HCT116 (cell line): ENCODE measurements at regions not wholly inside any gene's neighbourhood (a gene's known extent, or its start where the extent isn't known, plus 50 kb on each side); places are given as distances from the start of the nearest gene placed in this dataset.

ENCODE experiments used
- ELF1 ChIP-seq: IDR thresholded peaks from 2 replicates; pipeline ENCODE4 v1.6.1; 2012; ENCODE audit warnings: low read depth, borderline replicate concordance
- EZH2 ChIP-seq: fragments of 200-600 bp; sonication (generic); IDR thresholded peaks from 2 replicates; pipeline ENCODE4 v1.6.1; 2017; ENCODE audit warnings: antibody characterized with exemption, mixed run types
- JUND ChIP-seq: IDR thresholded peaks from 2 replicates; pipeline ENCODE4 v1.6.1; 2012
- POLR2A ChIP-seq: IDR thresholded peaks from 2 replicates; pipeline ENCODE4 v1.7.0; 2011; ENCODE audit warnings: borderline replicate concordance; ENCODE audit not compliant: insufficient read depth, insufficient read length; ENCODE audit errors: extremely low read depth
- POLR2AphosphoS5 ChIP-seq: IDR thresholded peaks from 2 replicates; pipeline ENCODE4 v1.6.1; 2011; ENCODE audit warnings: mild to moderate bottlenecking, low read depth, low read length, moderate library complexity
- SIN3A ChIP-seq: IDR thresholded peaks from 2 replicates; pipeline ENCODE4 v1.6.1; 2012; ENCODE audit warnings: low read depth
- TF ChIP-seq, protein P1 (sequence below), 3 experiments: fragments of 200-600 bp in 1 of 3; sonication (generic) in 1 of 3; IDR thresholded peaks in 2 of 3; conservative IDR thresholded peaks in 1 of 3; 2 replicates each; pipeline ENCODE4 v1.5.1; 2012 to 2017; ENCODE audit warnings: low read depth in 2 of 3, low read length in 2 of 3, antibody characterized with exemption in 1 of 3, borderline replicate concordance in 1 of 3, control low read depth in 1 of 3, mild to moderate bottlenecking in 1 of 3, mixed read lengths in 1 of 3, mixed run types in 1 of 3, moderate library complexity in 1 of 3; ENCODE audit not compliant: insufficient read depth in 1 of 3
- TF ChIP-seq, protein P2 (sequence below): IDR thresholded peaks from 2 replicates; pipeline ENCODE4 v1.6.1; 2012

DNA sequence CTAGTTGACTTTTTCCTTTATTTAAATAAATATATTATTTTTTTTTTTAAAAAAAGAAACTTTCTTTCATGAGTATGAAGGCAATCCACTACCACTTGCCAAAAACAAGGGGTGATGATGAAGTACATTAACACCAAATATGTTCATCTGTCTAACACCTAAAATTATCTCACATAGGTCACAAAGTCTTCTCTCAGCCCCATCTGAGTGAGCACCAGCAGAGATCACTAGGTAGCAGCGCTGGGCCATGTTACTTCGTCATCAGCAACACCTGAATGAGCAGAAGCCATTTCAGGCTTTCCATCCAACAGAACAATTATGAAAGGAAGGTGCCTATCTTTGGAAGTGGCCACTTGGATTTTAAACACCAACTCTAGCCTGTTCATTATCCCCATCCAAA lies 811.6 kb upstream of the AMELY start:
- TF ChIP-seq JUND = no peak
- TF ChIP-seq SIN3A = no peak
- TF ChIP-seq, protein P1, sequence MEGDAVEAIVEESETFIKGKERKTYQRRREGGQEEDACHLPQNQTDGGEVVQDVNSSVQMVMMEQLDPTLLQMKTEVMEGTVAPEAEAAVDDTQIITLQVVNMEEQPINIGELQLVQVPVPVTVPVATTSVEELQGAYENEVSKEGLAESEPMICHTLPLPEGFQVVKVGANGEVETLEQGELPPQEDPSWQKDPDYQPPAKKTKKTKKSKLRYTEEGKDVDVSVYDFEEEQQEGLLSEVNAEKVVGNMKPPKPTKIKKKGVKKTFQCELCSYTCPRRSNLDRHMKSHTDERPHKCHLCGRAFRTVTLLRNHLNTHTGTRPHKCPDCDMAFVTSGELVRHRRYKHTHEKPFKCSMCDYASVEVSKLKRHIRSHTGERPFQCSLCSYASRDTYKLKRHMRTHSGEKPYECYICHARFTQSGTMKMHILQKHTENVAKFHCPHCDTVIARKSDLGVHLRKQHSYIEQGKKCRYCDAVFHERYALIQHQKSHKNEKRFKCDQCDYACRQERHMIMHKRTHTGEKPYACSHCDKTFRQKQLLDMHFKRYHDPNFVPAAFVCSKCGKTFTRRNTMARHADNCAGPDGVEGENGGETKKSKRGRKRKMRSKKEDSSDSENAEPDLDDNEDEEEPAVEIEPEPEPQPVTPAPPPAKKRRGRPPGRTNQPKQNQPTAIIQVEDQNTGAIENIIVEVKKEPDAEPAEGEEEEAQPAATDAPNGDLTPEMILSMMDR (IDR thresholded peaks at IDR 0.05 in 2 of 3, conservative IDR thresholded peaks at IDR 0.05 in 1 of 3; ENCODE audit: borderline replicate concordance in 1 of 3, insufficient read depth in 1 of 3, low read depth in 2 of 3, low read length in 2 of 3) = no peak
- no peak for TF ChIP-seq POLR2AphosphoS5
- no peak for TF ChIP-seq POLR2A
- TF ChIP-seq, protein P2, sequence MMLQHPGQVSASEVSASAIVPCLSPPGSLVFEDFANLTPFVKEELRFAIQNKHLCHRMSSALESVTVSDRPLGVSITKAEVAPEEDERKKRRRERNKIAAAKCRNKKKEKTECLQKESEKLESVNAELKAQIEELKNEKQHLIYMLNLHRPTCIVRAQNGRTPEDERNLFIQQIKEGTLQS = no peak
- TF ChIP-seq ELF1 = no peak
- TF ChIP-seq EZH2 = no peak
